Activated B cell treated with CpG ODN at 0.5 μM for 24 hours (primary cell): ENCODE measurements at regions not wholly inside any gene's neighbourhood (a gene's known extent, or its start where the extent isn't known, plus 50 kb on each side); places are given as distances from the start of the nearest gene placed in this dataset.

Experiments used
- ATAC-seq: fragments of 200-7000 bp; cut with Tn5 transposase; one replicate; pipeline ENCODE4 v1.10.0; 2021; ENCODE audit warnings: low read depth, mild to moderate bottlenecking, moderate library complexity
- CTCF ChIA-PET: fragments of 350-600 bp; sonication (Branson Sonifier 250); formaldehyde crosslinking; loops from one replicate; lab custom pipeline; 2021; ENCODE audit warnings: antibody characterized with exemption; lab: Charles Lee
- POLR2A ChIA-PET: fragments of 350-600 bp; sonication (Branson Sonifier 250); formaldehyde crosslinking; loops from one replicate; lab custom pipeline; 2021; ENCODE audit warnings: antibody characterized with exemption; lab: Charles Lee
- DNase-seq: peaks from one replicate; pipeline ENCODE4 v3.0.0; 2022
- H3K27ac Mint-ChIP-seq: one replicate; pipeline ENCODE4 v1.8.0; 2020; ENCODE audit warnings: mixed read lengths
- H3K27me3 Mint-ChIP-seq: one replicate; pipeline ENCODE4 v1.8.0; 2021; ENCODE audit warnings: mixed read lengths
- H3K36me3 Mint-ChIP-seq: one replicate; pipeline ENCODE4 v1.8.0; 2021; ENCODE audit warnings: low read depth, mixed read lengths
- H3K4me1 Mint-ChIP-seq: one replicate; pipeline ENCODE4 v1.8.0; 2021; ENCODE audit warnings: mixed read lengths
- H3K4me3 Mint-ChIP-seq: one replicate; pipeline ENCODE4 v1.8.0; 2020; ENCODE audit warnings: mild to moderate bottlenecking, mixed read lengths
- H3K9me3 Mint-ChIP-seq: one replicate; pipeline ENCODE4 v1.8.0; 2020; ENCODE audit warnings: mixed read lengths
- intact Hi-C: fragments of 100-400 bp; cut with micrococcal nuclease; formaldehyde crosslinking; loops from one replicate; pipeline ENCODE4 v1.15.1; 2024
- TF ChIP-seq, protein P1 (sequence below): fragments of 200-600 bp; IDR thresholded peaks from one replicate; pipeline ENCODE4 v1.8.0; 2022; ENCODE audit warnings: antibody characterized with exemption, mild to moderate bottlenecking

DNA sequence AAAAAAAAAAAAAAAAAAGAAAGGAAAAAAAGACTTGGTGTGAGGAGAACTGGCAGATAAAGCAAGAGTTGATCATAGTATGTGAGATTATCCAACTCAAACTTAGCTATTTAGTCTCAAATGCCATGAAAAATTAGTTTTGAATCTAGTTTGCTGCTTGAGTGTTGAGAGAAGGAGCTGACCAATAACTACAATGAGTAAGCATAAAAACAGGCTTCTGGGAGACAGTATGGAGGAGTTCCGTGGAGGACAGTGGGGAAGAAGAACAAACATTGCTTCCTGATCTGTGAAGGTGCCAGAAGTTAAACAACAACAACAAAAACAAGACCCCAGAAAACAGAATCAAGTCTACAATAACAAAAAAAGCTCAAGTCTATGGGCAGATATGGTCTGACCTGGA lies 317.1 kb upstream of the POT1 start:
- Mint-ChIP-seq H3K27me3 (no peaks in the 10 kb centered on the region), H3K4me3 (no peak overlapping the region), H3K4me1 (no peaks in the 10 kb centered on the region), H3K36me3 (no peaks in the 10 kb centered on the region), H3K27ac (no peak overlapping the region), H3K9me3 (no peaks in the 10 kb centered on the region)
- CTCF ChIA-PET, result no interaction called here
- ATAC-seq, result no peak
- TF ChIP-seq, protein P1, sequence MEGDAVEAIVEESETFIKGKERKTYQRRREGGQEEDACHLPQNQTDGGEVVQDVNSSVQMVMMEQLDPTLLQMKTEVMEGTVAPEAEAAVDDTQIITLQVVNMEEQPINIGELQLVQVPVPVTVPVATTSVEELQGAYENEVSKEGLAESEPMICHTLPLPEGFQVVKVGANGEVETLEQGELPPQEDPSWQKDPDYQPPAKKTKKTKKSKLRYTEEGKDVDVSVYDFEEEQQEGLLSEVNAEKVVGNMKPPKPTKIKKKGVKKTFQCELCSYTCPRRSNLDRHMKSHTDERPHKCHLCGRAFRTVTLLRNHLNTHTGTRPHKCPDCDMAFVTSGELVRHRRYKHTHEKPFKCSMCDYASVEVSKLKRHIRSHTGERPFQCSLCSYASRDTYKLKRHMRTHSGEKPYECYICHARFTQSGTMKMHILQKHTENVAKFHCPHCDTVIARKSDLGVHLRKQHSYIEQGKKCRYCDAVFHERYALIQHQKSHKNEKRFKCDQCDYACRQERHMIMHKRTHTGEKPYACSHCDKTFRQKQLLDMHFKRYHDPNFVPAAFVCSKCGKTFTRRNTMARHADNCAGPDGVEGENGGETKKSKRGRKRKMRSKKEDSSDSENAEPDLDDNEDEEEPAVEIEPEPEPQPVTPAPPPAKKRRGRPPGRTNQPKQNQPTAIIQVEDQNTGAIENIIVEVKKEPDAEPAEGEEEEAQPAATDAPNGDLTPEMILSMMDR, result no peak
- intact Hi-C loops, result no loop called here
- POLR2A ChIA-PET, result no interaction called here
- DNase-seq, result no peak

DNA sequence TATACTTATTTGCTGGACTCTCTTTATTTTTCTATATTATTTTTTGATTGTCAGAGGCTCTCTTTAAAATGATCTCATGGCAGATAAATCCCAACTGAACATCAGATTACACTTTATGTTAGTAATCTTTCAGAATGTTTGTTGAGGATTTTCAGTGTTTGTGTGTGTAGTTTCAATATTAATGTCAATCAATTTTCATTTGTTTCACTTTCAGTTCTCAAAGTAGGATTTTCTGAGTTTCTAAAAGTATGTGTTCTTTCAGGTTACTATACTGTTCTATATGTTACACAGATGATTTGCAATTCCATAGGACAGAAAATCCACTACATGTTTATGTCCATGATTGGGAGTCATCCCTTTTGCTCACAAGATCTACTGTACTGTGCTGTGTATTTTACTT lies 311.9 kb upstream of the POT1 start:
- H3K9me3 Mint-ChIP-seq, result no peaks in the 10 kb centered on the region

DNA sequence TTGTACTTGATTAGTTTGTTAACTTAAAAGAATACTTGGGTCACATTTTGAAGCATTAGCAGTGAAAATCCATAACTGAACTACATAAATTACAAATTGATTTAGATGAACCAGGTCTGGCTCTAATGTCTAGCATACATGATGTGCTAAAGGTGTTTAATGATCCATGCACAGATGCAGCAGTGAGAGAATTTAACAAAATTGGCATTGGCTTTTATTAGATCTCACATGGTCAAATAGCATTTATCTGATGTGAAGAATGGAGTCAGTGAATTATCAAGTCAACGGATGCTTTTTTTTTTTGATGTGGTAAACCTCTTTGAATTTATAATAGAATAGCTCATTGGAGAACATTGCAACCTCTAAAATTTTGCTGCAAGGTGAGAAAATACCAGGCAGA lies 293.0 kb upstream of the POT1 start:
- H3K36me3 Mint-ChIP-seq, result no peaks in the 10 kb centered on the region
- no peak for ATAC-seq
- no peak for DNase-seq
- no peak overlapping the region for H3K4me3 Mint-ChIP-seq
- no peaks in the 10 kb centered on the region for H3K27me3 Mint-ChIP-seq
- intact Hi-C loops, result no loop called here
- TF ChIP-seq, protein P1, result no peak
- ChIA-PET CTCF (no interaction called here), POLR2A (no interaction called here)
- H3K4me1 Mint-ChIP-seq, result no peaks in the 10 kb centered on the region
- H3K27ac Mint-ChIP-seq, result no peak overlapping the region
- peaks cover 22% of the 10 kb centered on the region for H3K9me3 Mint-ChIP-seq

More for the DNA sequence above, 311.9 kb upstream of the POT1 start:
- DNase-seq, result no peak
- TF ChIP-seq, protein P1, result no peak
- intact Hi-C loops, result no loop called here
- Mint-ChIP-seq H3K27ac (no peak overlapping the region), H3K36me3 (no peaks in the 10 kb centered on the region), H3K4me3 (no peak overlapping the region), H3K4me1 (no peaks in the 10 kb centered on the region), H3K27me3 (no peaks in the 10 kb centered on the region)
- ChIA-PET CTCF (no interaction called here), POLR2A (no interaction called here)
- ATAC-seq, result no peak

DNA sequence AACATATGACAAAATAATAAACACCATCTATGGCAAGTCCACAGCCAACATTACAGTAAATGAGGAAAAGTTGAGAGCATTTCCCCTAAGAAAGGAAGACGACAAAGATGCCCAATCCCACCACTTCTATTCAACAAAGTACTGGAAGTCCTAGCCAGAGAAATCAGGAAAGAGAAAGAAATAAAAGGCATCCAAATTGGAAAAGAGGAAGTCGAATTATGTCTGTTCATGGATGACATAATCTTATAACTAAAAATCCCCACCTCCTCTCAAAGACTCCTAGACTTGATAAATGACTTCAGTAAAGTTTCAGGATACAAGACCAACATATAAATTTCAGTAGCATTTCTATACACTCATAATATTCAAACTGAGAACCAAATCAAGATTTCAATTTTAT lies 288.5 kb upstream of the POT1 start:
- DNase-seq (no peak), ATAC-seq (no peak)
- TF ChIP-seq, protein P1, result no peak
- intact Hi-C loops, result no loop called here
- ChIA-PET POLR2A (no interaction called here), CTCF (no interaction called here)
- H3K27ac Mint-ChIP-seq, result no peak overlapping the region
- peaks cover 25% of the 10 kb centered on the region for H3K9me3 Mint-ChIP-seq
- H3K4me1 Mint-ChIP-seq, result no peaks in the 10 kb centered on the region
- H3K4me3 Mint-ChIP-seq, result no peak overlapping the region
- no peaks in the 10 kb centered on the region for H3K27me3 Mint-ChIP-seq
- no peaks in the 10 kb centered on the region for H3K36me3 Mint-ChIP-seq

DNA sequence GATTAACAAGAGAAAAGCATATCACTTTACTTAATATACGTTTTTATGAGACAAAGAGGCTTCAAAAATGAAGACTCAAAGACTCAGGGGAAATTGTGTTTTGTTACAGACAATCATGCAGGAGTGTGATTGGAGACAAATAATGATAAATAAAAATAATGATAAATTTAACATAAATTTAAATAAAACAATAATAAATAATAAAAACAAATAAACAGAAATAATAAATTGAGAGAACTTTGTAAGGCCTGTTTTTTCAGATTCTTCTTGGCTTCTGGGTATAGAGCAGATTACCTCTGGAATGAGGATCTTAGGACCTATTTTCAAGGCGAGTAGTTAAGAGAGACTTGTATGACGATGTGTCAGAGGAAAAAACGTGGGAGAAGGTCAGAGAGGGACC lies 271.4 kb upstream of the POT1 start:
- H3K4me1 Mint-ChIP-seq, result no peaks in the 10 kb centered on the region
- ChIA-PET POLR2A (no interaction called here), CTCF (no interaction called here)
- intact Hi-C loops, result no loop called here
- no peak overlapping the region for H3K4me3 Mint-ChIP-seq
- TF ChIP-seq, protein P1, result no peak
- ATAC-seq (no peak), DNase-seq (no peak)
- H3K9me3 Mint-ChIP-seq, result peaks cover 3% of the 10 kb centered on the region
- H3K36me3 Mint-ChIP-seq, result no peaks in the 10 kb centered on the region
- H3K27me3 Mint-ChIP-seq, result no peaks in the 10 kb centered on the region
- H3K27ac Mint-ChIP-seq, result no peak overlapping the region
